ENCODE measurements at regions not wholly inside any gene's neighbourhood (a gene's known extent, or its start where the extent isn't known, plus 50 kb on each side); places are given as distances from the start of the nearest gene placed in this dataset.

GRCh38 chr22:49235463-49236300, 592.0 kb downstream of the BRD1 start:
- Histone ChIP-seq H3K9ac (ENCODE audit: insufficient read length) (no peak overlapping the region), H3K36me3 (ENCODE audit: insufficient read depth, low read length) (no peaks in the 10 kb centered on the region), H3K9me3 (ENCODE audit: low read depth, low read length) (no peaks in the 10 kb centered on the region), H3K27ac (no peak overlapping the region), H3K4me3 (no peak overlapping the region)
- no peak for DNase-seq (ENCODE audit: low read depth, low spot score)
- TF ChIP-seq EZH2 (IDR thresholded peaks at IDR 0.05) (no peak), POLR2AphosphoS5 (IDR thresholded peaks at IDR 0.05; ENCODE audit: borderline replicate concordance, low read depth, low read length) (no peak), FOXP2 (optimal IDR thresholded peaks at IDR 0.05; ENCODE audit: control extremely low read depth, extremely low read length, insufficient read depth) (no peak)

DNA sequence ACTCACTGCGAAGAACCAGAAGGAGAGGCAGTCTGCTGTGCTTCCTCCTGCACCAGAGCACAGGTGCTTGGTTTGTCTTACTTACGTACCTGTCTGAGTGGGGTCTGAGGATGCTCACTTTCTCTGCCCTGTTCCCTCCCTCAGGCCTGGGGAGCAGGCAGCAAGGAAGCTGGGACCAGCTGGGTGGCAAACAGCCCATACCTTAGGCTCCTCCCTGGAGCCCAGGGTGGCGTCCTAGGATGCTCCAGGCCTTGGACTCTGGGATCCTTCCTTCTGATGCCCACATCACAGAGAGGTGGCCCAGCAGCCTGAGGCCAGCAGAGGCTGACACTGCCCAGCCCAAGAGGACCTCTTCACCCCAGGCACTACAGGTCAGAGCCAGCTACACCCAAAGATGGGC, 593.2 kb downstream of the BRD1 start:
- no peak overlapping the region for H3K4me3 ChIP-seq
- TF ChIP-seq POLR2AphosphoS5 (IDR thresholded peaks at IDR 0.05; ENCODE audit: borderline replicate concordance, low read depth, low read length) = no peak
- TF ChIP-seq EZH2 (IDR thresholded peaks at IDR 0.05) = no peak
- no peak for TF ChIP-seq FOXP2 (optimal IDR thresholded peaks at IDR 0.05; ENCODE audit: control extremely low read depth, extremely low read length, insufficient read depth)
- no peak overlapping the region for H3K27ac ChIP-seq
- no peaks in the 10 kb centered on the region for H3K36me3 ChIP-seq (ENCODE audit: insufficient read depth, low read length)
- H3K9ac ChIP-seq (ENCODE audit: insufficient read length) = no peak overlapping the region
- DNase-seq (ENCODE audit: low read depth, low spot score) = no peak
- no peaks in the 10 kb centered on the region for H3K9me3 ChIP-seq (ENCODE audit: low read depth, low read length)

GRCh38 chr22:49233507-49234100, 594.1 kb downstream of the BRD1 start:
- Histone ChIP-seq H3K27ac (no peak overlapping the region), H3K9me3 (ENCODE audit: low read depth, low read length) (no peaks in the 10 kb centered on the region), H3K9ac (ENCODE audit: insufficient read length) (no peak overlapping the region), H3K4me3 (no peak overlapping the region), H3K36me3 (ENCODE audit: insufficient read depth, low read length) (no peaks in the 10 kb centered on the region)
- TF ChIP-seq EZH2 (IDR thresholded peaks at IDR 0.05) (no peak), FOXP2 (optimal IDR thresholded peaks at IDR 0.05; ENCODE audit: control extremely low read depth, extremely low read length, insufficient read depth) (no peak), POLR2AphosphoS5 (IDR thresholded peaks at IDR 0.05; ENCODE audit: borderline replicate concordance, low read depth, low read length) (no peak)
- no peak for DNase-seq (ENCODE audit: low read depth, low spot score)

DNA sequence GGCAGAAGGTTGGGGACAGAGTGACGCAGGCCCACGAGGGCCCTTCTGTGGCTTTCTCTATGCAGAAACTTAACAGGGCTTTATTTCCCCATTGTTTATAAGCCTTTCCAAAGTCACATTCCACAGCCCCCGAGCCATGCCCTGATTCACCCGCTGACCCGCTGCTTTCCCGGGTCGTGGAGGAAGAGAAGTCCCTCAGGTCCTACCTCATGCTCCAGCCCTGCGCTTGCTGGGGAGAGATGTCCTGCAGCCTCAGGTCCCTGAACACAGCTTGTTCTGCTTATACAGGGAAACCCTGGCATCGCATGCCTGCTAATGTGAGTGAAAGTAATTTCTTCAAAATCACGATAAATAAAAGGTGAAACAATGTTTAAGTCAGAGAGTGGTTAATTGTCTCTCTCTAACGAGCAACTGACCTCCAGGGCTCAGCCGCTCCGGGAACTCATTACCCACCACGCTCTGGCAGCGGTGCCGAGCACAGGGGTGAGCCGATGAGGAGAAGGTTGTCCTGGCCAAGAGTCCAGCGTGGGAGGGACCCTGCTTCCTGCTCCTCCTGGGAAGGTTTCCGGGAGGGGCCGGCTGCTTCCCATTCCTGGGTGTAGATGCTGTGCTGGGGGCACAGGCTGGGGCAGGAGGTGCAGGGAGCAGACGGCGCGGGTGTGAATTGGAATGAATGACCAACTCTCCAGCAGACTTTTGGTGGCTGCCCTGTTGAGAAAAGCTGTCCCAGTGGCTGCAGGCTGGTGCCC, 595.2 kb downstream of the BRD1 start:
- H3K9ac ChIP-seq (ENCODE audit: insufficient read length) = no peak overlapping the region
- no peak overlapping the region for H3K27ac ChIP-seq
- TF ChIP-seq EZH2 (IDR thresholded peaks at IDR 0.05) = no peak
- no peak for TF ChIP-seq FOXP2 (optimal IDR thresholded peaks at IDR 0.05; ENCODE audit: control extremely low read depth, extremely low read length, insufficient read depth)
- no peak for TF ChIP-seq POLR2AphosphoS5 (IDR thresholded peaks at IDR 0.05; ENCODE audit: borderline replicate concordance, low read depth, low read length)

GRCh38 chr22:49230194-49230577, 597.5 kb downstream of the BRD1 start:
- TF ChIP-seq FOXP2 (optimal IDR thresholded peaks at IDR 0.05; ENCODE audit: control extremely low read depth, extremely low read length, insufficient read depth) (no peak), EZH2 (IDR thresholded peaks at IDR 0.05) (no peak), POLR2AphosphoS5 (IDR thresholded peaks at IDR 0.05; ENCODE audit: borderline replicate concordance, low read depth, low read length) (no peak)
- no peak overlapping the region for H3K27ac ChIP-seq
- no peak for DNase-seq (ENCODE audit: low read depth, low spot score)
- no peak overlapping the region for H3K9ac ChIP-seq (ENCODE audit: insufficient read length)
- no peaks in the 10 kb centered on the region for H3K36me3 ChIP-seq (ENCODE audit: insufficient read depth, low read length)
- H3K9me3 ChIP-seq (ENCODE audit: low read depth, low read length) = no peaks in the 10 kb centered on the region
- H3K4me3 ChIP-seq = no peak overlapping the region

More for the DNA sequence above, 595.2 kb downstream of the BRD1 start:
- Histone ChIP-seq H3K9me3 (ENCODE audit: low read depth, low read length) (no peaks in the 10 kb centered on the region), H3K4me3 (no peak overlapping the region), H3K36me3 (ENCODE audit: insufficient read depth, low read length) (no peaks in the 10 kb centered on the region)
- no peak for DNase-seq (ENCODE audit: low read depth, low spot score)

GRCh38 chr22:49229483-49230193, 598.0 kb downstream of the BRD1 start:
- Histone ChIP-seq H3K27ac (no peak overlapping the region), H3K9ac (ENCODE audit: insufficient read length) (no peak overlapping the region), H3K4me3 (no peak overlapping the region), H3K36me3 (ENCODE audit: insufficient read depth, low read length) (no peaks in the 10 kb centered on the region), H3K9me3 (ENCODE audit: low read depth, low read length) (no peaks in the 10 kb centered on the region)
- DNase-seq (ENCODE audit: low read depth, low spot score) = no peak
- TF ChIP-seq EZH2 (IDR thresholded peaks at IDR 0.05) = no peak
- TF ChIP-seq POLR2AphosphoS5 (IDR thresholded peaks at IDR 0.05; ENCODE audit: borderline replicate concordance, low read depth, low read length) = no peak
- no peak for TF ChIP-seq FOXP2 (optimal IDR thresholded peaks at IDR 0.05; ENCODE audit: control extremely low read depth, extremely low read length, insufficient read depth)

GRCh38 chr22:49228431-49229037, 599.1 kb downstream of the BRD1 start:
- H3K9me3 ChIP-seq (ENCODE audit: low read depth, low read length) = no peaks in the 10 kb centered on the region
- no peak for TF ChIP-seq POLR2AphosphoS5 (IDR thresholded peaks at IDR 0.05; ENCODE audit: borderline replicate concordance, low read depth, low read length)
- no peak for TF ChIP-seq EZH2 (IDR thresholded peaks at IDR 0.05)
- TF ChIP-seq FOXP2 (optimal IDR thresholded peaks at IDR 0.05; ENCODE audit: control extremely low read depth, extremely low read length, insufficient read depth) = no peak
- no peak for DNase-seq (ENCODE audit: low read depth, low spot score)

More at GRCh38 chr22:49228431-49229037, 599.1 kb downstream of the BRD1 start:
- Histone ChIP-seq H3K36me3 (ENCODE audit: insufficient read depth, low read length) (no peaks in the 10 kb centered on the region), H3K9ac (ENCODE audit: insufficient read length) (no peak overlapping the region), H3K27ac (no peak overlapping the region), H3K4me3 (no peak overlapping the region)
